ENCODE measurements at regions not wholly inside any gene's neighbourhood (a gene's known extent, or its start where the extent isn't known, plus 50 kb on each side); places are given as distances from the start of the nearest gene placed in this dataset.

- no peak for TF ChIP-seq CTCF (IDR thresholded peaks at IDR 0.05)
- Histone ChIP-seq H3K9me3 (no peaks in the 10 kb centered on the region), H3K4me3 (no peak overlapping the region), H3K27me3 (no peaks in the 10 kb centered on the region), H3K4me1 (peaks cover 0 to 4% of the 10 kb centered on the region in 2 donors), H3K36me3 (no peaks in the 10 kb centered on the region), H3K27ac (no peak overlapping the region)
- peak in 1 of 2 donors; percentile 39 for DNase-seq (ENCODE audit: low spot score in 2 of 2)
- intact Hi-C loops (cut with DNase I), result no loop called here
Observed at GRCh38 chr5:133681896-133682295, 69.6 kb upstream of the FSTL4 start.

DNA sequence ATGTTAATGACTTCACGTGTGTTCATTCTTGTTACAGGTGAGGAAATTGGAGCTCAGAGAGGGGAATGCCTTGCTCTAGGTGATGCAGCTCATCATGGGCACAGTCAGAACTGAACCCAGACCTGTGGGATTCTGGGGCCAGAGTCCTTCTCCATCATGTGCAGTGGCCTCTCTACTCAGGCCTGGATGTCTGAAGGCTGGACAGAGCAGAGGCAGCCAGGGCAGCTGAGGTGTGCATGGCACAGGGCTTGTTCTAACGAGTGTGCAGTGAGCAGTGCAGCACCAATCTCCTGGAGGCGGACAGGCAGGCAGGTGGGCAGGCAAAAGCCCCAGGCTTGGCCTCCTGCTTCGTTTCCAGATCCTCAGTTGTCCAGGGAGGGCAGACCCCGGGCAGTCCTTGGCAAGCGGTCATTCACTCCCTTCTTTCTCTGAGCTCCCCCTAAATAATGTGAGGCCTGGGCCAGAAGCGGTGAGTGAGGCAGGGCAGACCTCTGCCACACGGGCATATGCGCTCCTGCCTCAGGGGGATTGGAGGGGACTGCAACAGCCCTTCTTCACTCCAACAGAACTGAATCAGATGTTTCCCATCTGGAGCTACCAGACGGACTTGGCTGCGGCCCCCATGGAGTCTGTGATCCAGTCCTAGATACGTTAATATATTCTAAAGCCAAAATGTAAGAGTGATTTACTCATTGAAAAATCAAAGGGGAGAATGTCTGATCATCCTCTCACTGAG lies 68.7 kb upstream of the FSTL4 start:
- peaks cover 0 to 4% of the 10 kb centered on the region in 2 donors for H3K4me1 ChIP-seq
- H3K36me3 ChIP-seq, result no peaks in the 10 kb centered on the region
- H3K27ac ChIP-seq, result no peak overlapping the region
- H3K27me3 ChIP-seq, result no peaks in the 10 kb centered on the region
- no peaks in the 10 kb centered on the region for H3K9me3 ChIP-seq
- H3K4me3 ChIP-seq, result no peak overlapping the region
- no peak for TF ChIP-seq CTCF (IDR thresholded peaks at IDR 0.05)
- peak in 1 of 2 donors; percentile 31 for DNase-seq (ENCODE audit: low spot score in 2 of 2)
- intact Hi-C loops (cut with DNase I), result no loop called here

GRCh38 chr5:133679534-133679933 lies 67.2 kb upstream of the FSTL4 start:
- intact Hi-C loops (cut with DNase I), result no loop called here
- Histone ChIP-seq H3K4me3 (no peak overlapping the region), H3K27me3 (no peaks in the 10 kb centered on the region), H3K4me1 (no peaks in the 10 kb centered on the region), H3K36me3 (no peaks in the 10 kb centered on the region), H3K9me3 (no peaks in the 10 kb centered on the region), H3K27ac (no peak overlapping the region)
- TF ChIP-seq CTCF (IDR thresholded peaks at IDR 0.05), result no peak
- DNase-seq (ENCODE audit: low spot score in 2 of 2), result peak in 1 of 2 donors; percentile 15

GRCh38 chr5:133675376-133676154 lies 63.2 kb upstream of the FSTL4 start:
- TF ChIP-seq CTCF (IDR thresholded peaks at IDR 0.05), result no peak

GRCh38 chr5:133670336-133670735 lies 58.0 kb upstream of the FSTL4 start:
- TF ChIP-seq CTCF (IDR thresholded peaks at IDR 0.05), result no peak
- intact Hi-C loops (cut with DNase I), result no loop called here
- H3K27me3 ChIP-seq, result no peaks in the 10 kb centered on the region

More at GRCh38 chr5:133675376-133676154, 63.2 kb upstream of the FSTL4 start:
- no peaks in the 10 kb centered on the region for H3K36me3 ChIP-seq
- no peak for DNase-seq (ENCODE audit: low spot score in 2 of 2)
- H3K27ac ChIP-seq, result no peak overlapping the region
- H3K4me1 ChIP-seq, result no peaks in the 10 kb centered on the region
- no peaks in the 10 kb centered on the region for H3K27me3 ChIP-seq
- intact Hi-C loops (cut with DNase I), result no loop called here
- H3K9me3 ChIP-seq, result no peaks in the 10 kb centered on the region
- H3K4me3 ChIP-seq, result no peak overlapping the region

More at GRCh38 chr5:133670336-133670735, 58.0 kb upstream of the FSTL4 start:
- no peak overlapping the region for H3K27ac ChIP-seq
- no peaks in the 10 kb centered on the region for H3K36me3 ChIP-seq
- H3K4me3 ChIP-seq, result no peak overlapping the region
- H3K4me1 ChIP-seq, result no peaks in the 10 kb centered on the region
- DNase-seq (ENCODE audit: low spot score in 2 of 2), result no peak
- no peaks in the 10 kb centered on the region for H3K9me3 ChIP-seq
